AG04449 (cell line): ENCODE measurements at regions not wholly inside any gene's neighbourhood (a gene's known extent, or its start where the extent isn't known, plus 50 kb on each side); places are given as distances from the start of the nearest gene placed in this dataset.

Experiments used
- CTCF ChIA-PET: fragments of 350-600 bp; formaldehyde crosslinking; extraction: SDS; loops from one replicate; lab custom pipeline; 2021; ENCODE audit warnings: antibody characterized with exemption; lab: Yijun Ruan, JAX
- POLR2A ChIA-PET: fragments of 400-600, 350-600 bp; formaldehyde crosslinking; extraction: SDS; loops from one replicate; lab custom pipeline; 2020; ENCODE audit warnings: antibody characterized with exemption, inconsistent platforms; lab: Yijun Ruan, JAX
- DNase-seq: peaks from one replicate; pipeline ENCODE4 v3.0.0-alpha.2; 2010; ENCODE audit warnings: low read depth, low spot score
- H3K4me3 ChIP-seq: 2 replicates; pipeline ENCODE4 v1.5.1; 2011; ENCODE audit warnings: low read depth, mild to moderate bottlenecking, control low read depth, low read length
- CTCF ChIP-seq: IDR thresholded peaks from one replicate; pipeline ENCODE4 v1.5.1; 2011; ENCODE audit warnings: mild to moderate bottlenecking, moderate library complexity, low read length, control low read depth, inconsistent platforms; ENCODE audit not compliant: insufficient read depth; ENCODE audit errors: missing control alignments

GRCh38 chrX:36436361-36436760 lies 516.8 kb downstream of the CFAP47 start:
- CTCF ChIA-PET = no interaction called here
- POLR2A ChIA-PET = no interaction called here
- no peak for TF ChIP-seq CTCF
- DNase-seq = no peak
- H3K4me3 ChIP-seq = no peak overlapping the region

DNA sequence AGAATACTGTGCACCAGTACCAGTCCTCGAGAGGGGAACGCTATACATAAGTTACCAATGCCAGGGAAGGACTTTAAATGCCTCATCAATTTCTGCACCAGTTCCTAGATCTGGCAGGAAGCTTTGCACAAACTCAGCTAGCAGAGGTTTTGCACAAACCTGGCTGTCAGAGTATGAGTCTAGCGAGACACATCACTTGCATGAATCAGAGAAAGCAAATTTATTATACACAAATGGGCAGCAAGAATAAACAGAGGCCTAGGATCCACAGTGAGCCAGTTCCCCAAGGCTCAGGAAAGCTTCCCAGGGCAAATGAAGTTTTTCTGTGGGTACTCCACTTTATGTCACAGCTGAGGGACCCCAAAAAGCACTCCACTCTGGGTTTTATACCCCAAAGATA lies 523.5 kb downstream of the CFAP47 start:
- ChIA-PET POLR2A (no interaction called here), CTCF (no interaction called here)
- no peak overlapping the region for H3K4me3 ChIP-seq
- DNase-seq = no peak
- TF ChIP-seq CTCF = no peak

DNA sequence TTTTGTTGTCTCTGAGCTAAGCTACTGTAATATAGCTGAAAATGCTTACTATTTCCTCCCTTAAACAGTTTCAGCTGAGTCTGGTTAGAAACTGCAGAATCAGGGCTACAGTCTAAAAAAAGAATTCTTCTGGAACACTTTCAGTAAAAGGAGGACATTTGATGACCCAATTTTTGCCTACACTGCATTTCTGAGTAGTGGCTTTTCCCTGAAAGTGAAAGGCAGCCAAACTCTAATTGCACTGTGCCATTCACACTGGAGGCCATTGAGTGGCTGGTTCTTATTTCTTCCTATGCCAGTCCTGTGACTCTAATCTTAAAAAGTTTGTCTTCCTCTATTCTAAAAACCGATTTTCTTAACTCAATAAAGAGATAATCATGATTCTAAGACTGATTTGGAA lies 526.0 kb downstream of the CFAP47 start:
- ChIA-PET POLR2A (no interaction called here), CTCF (no interaction called here)
- TF ChIP-seq CTCF = no peak
- no peak for DNase-seq
- no peak overlapping the region for H3K4me3 ChIP-seq

- CTCF ChIA-PET = no interaction called here
- POLR2A ChIA-PET = no interaction called here
- no peak for DNase-seq
- H3K4me3 ChIP-seq = no peak overlapping the region
- TF ChIP-seq CTCF = no peak
Observed at GRCh38 chrX:36462142-36462541, 542.6 kb downstream of the CFAP47 start.

DNA sequence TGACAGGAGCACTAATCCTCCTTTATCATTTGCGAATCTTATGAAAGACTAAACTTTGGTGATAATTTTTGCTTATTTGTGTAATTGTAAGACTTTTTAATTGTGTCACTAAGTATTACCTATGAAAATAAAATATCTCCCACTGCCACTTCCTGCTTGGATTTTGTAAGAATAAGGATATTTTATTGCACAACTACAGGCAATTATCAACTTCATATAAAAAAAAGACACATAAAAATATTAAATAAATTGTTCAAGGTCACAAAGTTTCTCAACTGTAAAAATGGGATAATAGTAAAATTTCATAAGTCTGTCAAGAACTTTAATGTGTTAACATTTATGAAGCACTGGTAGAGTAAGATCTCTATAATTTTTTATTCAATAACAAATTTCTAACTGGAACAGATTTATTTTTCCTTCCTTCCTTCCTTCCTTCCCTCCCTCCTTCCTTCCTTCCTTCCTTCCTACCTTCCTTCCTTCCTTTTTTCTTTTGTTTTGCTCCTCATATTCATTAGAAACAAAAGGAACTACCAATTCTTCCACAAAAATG lies 527.6 kb upstream of the FAM47C start:
- TF ChIP-seq CTCF = no peak
- no peak for DNase-seq
- POLR2A ChIA-PET = no interaction called here
- no peak overlapping the region for H3K4me3 ChIP-seq
- CTCF ChIA-PET = no interaction called here

DNA sequence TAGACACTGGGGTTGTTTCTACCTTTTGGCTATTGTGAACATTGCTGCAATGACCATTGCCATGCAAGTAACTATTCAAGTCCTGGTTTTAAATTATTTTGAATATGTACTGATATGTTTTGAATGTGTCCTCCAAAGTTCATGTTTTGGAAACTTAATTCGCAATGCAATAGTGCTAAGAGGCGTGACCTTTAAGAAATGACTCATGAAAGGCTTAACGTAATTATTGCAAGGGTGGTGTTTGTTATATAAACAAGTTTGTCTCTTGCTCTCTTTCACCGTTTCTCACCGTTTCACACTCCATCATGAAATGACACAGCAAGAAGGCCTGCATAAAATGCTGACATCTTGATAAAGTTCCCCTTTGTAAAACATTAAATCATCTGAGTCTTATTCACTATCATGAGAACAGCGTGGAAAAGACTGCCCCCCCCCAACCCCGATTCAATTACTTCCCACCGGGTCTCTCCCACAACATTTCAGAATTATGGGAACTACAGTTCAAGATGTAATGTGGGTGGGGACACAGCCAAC lies 506.9 kb upstream of the FAM47C start:
- no peak for TF ChIP-seq CTCF
- ChIA-PET POLR2A (no interaction called here), CTCF (no interaction called here)
- H3K4me3 ChIP-seq = no peak overlapping the region
- DNase-seq = no peak
